LNCAP (cell line): ENCODE measurements at regions not wholly inside any gene's neighbourhood (a gene's known extent, or its start where the extent isn't known, plus 50 kb on each side); places are given as distances from the start of the nearest gene placed in this dataset.

ENCODE experiments used
- TF ChIP-seq, protein P1 (sequence below): fragments of 450-650 bp; IDR thresholded peaks from 2 replicates; pipeline ENCODE4 v1.5.1; 2017; ENCODE audit warnings: mild to moderate bottlenecking

DNA sequence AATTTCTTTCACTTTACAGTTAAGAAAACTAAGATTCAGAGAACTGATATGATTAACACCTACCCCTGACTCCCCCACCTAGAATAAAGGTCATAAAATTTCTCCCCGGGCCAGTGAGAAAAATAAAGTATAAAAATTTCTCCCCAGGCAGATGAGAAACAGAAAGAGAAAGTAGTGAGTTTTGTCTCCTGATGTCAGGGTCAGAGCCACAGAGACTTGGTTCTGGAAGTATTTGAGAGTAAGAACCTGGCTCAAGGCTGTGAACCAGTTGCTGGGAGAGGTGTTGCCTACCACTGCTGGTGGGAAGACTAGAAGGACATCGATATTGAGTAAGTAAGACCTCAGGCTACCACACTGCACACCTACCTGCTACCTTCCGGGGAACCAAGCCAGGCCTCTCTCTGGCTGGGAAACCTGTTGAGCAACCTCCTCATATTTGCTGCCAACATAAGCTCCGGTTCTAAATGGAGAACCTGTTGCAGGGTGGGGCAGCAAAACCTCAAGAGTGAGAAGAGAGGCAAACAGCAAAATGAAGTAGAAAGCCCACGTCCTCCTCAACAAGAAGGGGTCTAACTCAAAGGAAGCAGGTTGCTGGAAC is 104.2 kb upstream of the PUDP start:
- TF ChIP-seq, protein P1, sequence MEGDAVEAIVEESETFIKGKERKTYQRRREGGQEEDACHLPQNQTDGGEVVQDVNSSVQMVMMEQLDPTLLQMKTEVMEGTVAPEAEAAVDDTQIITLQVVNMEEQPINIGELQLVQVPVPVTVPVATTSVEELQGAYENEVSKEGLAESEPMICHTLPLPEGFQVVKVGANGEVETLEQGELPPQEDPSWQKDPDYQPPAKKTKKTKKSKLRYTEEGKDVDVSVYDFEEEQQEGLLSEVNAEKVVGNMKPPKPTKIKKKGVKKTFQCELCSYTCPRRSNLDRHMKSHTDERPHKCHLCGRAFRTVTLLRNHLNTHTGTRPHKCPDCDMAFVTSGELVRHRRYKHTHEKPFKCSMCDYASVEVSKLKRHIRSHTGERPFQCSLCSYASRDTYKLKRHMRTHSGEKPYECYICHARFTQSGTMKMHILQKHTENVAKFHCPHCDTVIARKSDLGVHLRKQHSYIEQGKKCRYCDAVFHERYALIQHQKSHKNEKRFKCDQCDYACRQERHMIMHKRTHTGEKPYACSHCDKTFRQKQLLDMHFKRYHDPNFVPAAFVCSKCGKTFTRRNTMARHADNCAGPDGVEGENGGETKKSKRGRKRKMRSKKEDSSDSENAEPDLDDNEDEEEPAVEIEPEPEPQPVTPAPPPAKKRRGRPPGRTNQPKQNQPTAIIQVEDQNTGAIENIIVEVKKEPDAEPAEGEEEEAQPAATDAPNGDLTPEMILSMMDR: no peak

DNA sequence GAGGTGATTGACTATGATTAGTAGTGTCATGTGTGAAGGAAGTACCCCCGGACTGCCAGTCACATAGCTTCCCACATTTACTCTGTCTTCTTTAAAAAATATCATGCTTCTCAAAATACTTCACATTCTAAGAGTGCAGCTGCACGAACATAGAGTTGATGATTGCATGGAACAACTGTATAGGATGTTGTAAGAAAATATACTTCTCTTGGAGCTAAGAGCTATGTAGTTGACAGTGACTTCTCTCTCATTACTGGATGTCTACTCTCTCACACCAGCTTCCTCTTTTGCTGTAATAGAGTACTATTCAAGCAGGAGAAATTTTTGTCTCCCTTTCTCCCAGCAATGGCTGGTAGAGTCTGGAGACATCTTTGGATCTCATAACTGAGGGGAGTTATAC is 99.4 kb upstream of the PUDP start:
- TF ChIP-seq, protein P1: no peak

DNA sequence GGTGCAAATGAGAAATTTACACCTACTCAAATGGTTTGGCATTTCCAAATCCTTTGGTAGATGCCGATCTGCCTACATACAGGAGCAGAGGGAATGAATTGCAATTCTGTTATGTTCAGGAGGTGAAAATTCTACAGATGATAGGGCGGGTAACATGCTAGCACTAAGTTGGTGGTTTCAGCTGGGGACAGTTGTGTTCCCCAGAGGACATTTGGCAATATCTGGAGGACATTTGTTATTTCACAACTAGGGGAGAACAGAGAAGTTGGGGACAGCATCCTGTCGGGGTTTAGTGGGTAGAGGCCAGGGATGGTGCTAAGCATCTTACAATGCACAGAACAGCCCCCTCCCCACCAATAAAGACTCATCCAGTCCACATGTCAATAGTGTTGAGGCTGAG is 96.5 kb upstream of the PUDP start:
- TF ChIP-seq, protein P1: no peak

DNA sequence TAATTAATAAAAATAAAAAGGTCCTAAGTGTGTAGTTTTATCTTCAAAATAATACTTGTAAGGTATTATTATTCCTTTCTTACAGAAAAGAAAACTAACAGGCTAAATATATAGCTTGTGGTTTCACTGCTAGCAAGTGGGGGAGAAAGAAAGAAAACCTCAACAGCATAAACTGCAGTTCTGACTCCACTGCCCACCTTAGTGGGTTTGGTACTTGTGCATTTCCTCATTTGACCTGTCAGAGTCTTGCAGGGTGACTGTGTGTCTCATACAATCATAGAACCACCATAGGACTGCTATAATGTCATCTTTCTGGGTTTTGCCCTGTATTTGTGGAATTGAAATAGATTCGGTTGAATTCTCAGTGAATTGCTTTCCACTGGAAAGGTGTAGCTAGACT is 94.7 kb upstream of the PUDP start:
- TF ChIP-seq, protein P1: no peak

DNA sequence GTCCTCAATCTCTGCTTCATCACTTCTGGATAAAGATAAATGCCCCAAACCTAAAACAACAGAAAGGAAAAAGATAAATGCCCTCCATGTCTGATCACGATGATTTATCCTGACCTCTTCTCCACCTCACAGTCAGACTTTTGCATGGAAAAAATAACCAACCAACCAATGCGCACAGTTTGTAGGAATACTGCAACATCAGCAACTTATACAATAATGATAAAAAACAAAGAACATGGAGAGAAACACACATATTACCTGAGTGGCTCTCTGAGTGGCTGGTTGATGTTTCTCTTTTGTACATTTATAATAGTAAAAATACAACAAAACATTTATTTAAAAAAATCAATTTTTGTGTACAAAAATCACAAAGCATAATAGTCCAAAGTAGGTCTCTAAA is 93.0 kb upstream of the PUDP start:
- TF ChIP-seq, protein P1: no peak

DNA sequence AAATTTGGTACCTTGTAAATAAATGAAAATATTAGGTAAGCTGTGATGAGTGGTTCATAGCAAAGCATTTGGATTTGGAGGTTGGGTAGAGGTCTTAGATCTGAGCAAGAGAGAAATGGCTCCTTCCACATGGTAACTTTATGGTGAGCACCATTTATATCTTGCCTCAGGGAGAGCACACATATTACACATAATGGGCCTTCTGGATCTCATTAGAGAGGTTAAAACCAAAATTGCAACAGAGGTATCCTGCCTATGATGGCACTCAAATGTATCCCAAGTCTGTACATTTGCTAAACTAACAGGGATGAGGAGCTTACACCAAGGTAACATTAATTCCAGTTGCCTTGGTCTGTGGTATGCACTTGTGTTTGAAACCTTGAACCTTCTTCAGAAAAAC is 87.1 kb upstream of the PUDP start:
- TF ChIP-seq, protein P1: no peak

DNA sequence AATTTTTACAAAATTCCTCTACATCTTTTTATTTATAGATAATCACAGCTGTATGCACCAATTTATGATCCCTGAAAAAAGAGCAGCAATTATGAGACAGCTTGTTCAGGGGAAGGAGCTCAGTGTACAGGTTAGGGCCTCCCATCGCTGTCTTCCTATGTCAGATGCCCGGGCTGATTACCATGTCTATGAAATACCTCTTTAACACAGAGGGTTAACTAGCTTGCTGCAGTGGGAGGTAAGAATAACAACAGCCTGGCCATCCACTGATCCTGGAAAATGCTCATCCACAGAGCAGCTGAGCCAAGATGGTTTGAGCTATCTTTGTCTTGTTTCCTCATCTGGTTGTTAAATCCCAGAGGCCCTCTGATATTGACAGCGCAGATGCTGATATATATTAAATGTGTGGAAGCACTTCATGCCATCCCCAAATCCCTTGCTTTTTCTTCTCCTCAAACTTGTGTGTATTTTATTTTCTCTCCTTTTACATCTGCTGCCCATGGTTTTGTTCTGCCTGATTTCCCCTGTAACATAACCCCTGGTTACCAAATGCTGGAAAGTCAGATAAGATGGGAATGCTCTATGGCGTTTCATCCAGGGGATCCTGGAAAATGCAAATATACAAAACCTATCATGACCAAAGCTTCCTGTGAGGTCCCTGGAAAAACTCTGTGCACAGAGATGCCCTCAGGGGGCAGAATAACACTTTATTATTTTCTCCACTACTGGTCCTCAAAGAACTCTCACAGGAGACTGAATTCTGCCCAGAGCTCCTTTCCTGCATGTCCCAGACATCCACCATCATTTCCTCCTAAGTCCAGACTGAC is 85.8 kb upstream of the PUDP start:
- TF ChIP-seq, protein P1: no peak
